ENCODE measurements at regions not wholly inside any gene's neighbourhood (a gene's known extent, or its start where the extent isn't known, plus 50 kb on each side); places are given as distances from the start of the nearest gene placed in this dataset.

DNA sequence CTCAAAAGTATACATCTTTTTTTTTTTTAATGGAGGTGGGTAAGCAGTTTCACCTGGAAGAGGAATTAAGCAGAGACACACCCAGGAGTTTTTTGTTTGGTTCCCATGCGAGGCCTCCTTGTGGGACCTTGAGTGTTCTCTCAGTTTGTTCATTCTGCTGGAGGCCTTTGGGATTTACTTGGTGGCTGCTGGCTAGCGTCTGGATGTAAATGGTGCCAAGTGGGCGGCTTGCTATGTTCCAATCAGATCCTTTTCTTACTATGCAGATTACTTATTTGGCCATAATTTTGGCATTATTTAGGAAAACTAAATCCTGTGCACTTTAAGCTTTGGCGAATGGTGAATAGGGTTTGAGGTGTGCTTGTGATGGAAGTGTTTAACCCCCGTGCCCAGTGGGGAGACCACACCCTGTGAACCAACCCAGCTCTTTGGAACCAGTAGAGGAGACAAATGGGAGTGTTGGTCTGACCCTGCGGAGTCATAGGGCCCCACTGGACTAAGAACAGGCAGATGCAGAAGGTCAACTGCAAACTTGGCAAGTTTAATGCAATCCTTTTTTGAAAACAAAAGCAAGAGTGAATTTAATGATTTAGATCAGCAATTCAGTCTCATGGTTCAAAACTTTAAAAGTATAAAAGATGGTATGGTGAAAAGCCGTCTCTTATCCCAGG lies 79.4 kb downstream of the EBLN2 start:
- Mint-ChIP-seq H3K27me3 (ENCODE audit: insufficient read depth) (peaks cover 17% of the 10 kb centered on the region), H3K27ac (no peak overlapping the region), H3K4me3 (no peak overlapping the region), H3K4me1 (ENCODE audit: low read depth) (0 out of 2 replicates have a peak, but pooled peaks cover 5% of the 10 kb centered on the region), H3K9me3 (no peaks in the 10 kb centered on the region), H3K36me3 (ENCODE audit: low read depth) (no peaks in the 10 kb centered on the region)
- TF ChIP-seq, protein P1, sequence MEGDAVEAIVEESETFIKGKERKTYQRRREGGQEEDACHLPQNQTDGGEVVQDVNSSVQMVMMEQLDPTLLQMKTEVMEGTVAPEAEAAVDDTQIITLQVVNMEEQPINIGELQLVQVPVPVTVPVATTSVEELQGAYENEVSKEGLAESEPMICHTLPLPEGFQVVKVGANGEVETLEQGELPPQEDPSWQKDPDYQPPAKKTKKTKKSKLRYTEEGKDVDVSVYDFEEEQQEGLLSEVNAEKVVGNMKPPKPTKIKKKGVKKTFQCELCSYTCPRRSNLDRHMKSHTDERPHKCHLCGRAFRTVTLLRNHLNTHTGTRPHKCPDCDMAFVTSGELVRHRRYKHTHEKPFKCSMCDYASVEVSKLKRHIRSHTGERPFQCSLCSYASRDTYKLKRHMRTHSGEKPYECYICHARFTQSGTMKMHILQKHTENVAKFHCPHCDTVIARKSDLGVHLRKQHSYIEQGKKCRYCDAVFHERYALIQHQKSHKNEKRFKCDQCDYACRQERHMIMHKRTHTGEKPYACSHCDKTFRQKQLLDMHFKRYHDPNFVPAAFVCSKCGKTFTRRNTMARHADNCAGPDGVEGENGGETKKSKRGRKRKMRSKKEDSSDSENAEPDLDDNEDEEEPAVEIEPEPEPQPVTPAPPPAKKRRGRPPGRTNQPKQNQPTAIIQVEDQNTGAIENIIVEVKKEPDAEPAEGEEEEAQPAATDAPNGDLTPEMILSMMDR (IDR thresholded peaks at IDR 0.05) = no peak
- DNase-seq = no peak

DNA sequence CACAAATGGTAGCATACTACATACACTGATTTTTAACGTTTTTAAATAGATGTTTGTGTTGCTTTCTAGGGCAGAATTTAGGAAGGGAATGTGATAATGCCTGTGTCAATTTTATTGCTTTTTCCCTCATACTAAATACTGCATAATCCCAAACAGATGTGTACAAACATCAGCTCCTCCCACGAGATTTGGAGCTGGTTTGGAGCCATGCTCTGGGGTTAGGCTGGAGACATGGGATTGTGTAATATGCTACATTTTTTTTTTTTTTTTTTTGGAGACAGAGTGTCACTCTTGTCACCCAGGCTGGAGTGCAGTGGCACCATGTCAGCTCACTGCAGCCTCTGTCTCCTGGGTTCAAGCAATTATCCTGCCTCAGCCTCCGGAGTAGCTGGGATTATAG lies 80.1 kb downstream of the EBLN2 start:
- no peak overlapping the region for H3K27ac Mint-ChIP-seq
- H3K27me3 Mint-ChIP-seq (ENCODE audit: insufficient read depth) = peaks cover 19% of the 10 kb centered on the region
- TF ChIP-seq, protein P1 (IDR thresholded peaks at IDR 0.05) = no peak
- DNase-seq = no peak
- H3K36me3 Mint-ChIP-seq (ENCODE audit: low read depth) = no peaks in the 10 kb centered on the region
- no peak overlapping the region for H3K4me3 Mint-ChIP-seq
- H3K9me3 Mint-ChIP-seq = no peaks in the 10 kb centered on the region
- 0 out of 2 replicates have a peak, but pooled peaks cover 5% of the 10 kb centered on the region for H3K4me1 Mint-ChIP-seq (ENCODE audit: low read depth)

DNA sequence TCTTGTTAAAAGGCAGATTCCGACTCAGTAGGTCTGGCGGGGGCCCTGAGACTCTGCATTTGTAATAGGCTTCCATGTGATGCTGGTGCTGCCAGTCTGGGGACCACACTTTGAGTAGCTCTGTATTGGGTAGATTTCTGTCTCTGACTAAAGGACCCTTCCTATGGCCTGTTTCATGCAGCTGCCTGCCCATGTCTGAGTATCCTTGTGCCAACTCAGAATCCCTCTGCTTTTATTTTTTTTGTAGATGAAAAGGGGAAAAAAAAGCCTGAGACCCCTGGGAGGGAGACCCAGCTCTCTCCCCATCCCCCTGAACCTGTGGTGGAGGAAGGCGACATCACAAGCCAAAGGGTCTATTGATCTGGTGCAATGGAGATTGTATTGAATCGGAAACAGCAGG lies 81.9 kb downstream of the EBLN2 start:
- Mint-ChIP-seq H3K4me3 (no peak overlapping the region), H3K27ac (no peak overlapping the region), H3K4me1 (ENCODE audit: low read depth) (0 out of 2 replicates have a peak, but pooled peaks cover 5% of the 10 kb centered on the region), H3K9me3 (no peaks in the 10 kb centered on the region), H3K36me3 (ENCODE audit: low read depth) (no peaks in the 10 kb centered on the region), H3K27me3 (ENCODE audit: insufficient read depth) (peaks cover 13% of the 10 kb centered on the region)
- TF ChIP-seq, protein P1 (IDR thresholded peaks at IDR 0.05) = no peak
- no peak for DNase-seq

DNA sequence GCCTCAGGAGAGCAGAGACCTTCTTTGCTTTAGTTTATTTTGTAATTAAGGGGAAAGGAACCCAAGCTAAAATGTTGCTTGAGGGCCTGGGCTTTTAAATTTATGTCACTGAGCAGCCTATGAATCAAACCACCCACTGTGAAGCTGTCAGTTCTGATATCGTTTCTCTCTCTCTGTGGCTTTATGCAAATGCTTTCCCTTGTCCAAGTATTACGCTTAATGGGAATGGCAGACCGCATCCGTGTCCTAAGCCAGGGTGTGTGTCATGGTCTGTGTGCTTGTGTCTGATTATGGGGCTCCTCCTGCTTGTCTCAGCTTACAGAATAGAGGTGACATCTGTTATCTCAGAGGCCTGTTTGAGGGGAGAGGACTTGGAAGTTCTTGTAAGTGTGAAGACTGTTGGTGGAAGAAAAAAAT lies 82.4 kb downstream of the EBLN2 start:
- 0 out of 2 replicates have a peak, but pooled peaks cover 5% of the 10 kb centered on the region for H3K4me1 Mint-ChIP-seq (ENCODE audit: low read depth)
- H3K27ac Mint-ChIP-seq = no peak overlapping the region
- H3K9me3 Mint-ChIP-seq = no peaks in the 10 kb centered on the region
- peaks cover 13% of the 10 kb centered on the region for H3K27me3 Mint-ChIP-seq (ENCODE audit: insufficient read depth)
- TF ChIP-seq, protein P1 (IDR thresholded peaks at IDR 0.05) = no peak
- H3K4me3 Mint-ChIP-seq = no peak overlapping the region
- DNase-seq = no peak
- H3K36me3 Mint-ChIP-seq (ENCODE audit: low read depth) = no peaks in the 10 kb centered on the region

DNA sequence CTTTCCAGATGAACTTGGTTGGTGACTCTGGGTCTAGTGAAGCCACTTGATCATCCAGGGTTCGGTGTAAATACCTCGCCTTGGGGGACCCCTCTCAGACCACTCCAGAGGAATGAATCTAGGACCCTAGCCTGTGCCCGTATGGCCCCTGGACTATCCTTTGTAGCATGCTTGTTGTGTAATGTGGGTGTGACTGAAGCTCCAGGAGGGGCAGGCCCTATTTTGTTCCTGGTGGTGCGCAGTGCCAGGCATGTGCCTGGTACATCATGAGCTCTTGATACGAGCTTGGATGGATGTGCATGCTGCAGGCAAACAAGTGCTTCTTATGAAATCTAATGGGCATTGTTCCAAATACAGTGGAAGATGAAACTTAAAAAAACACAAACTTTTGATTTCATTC lies 82.8 kb downstream of the EBLN2 start:
- no peaks in the 10 kb centered on the region for H3K36me3 Mint-ChIP-seq (ENCODE audit: low read depth)
- H3K4me1 Mint-ChIP-seq (ENCODE audit: low read depth) = 0 out of 2 replicates have a peak, but pooled peaks cover 5% of the 10 kb centered on the region
- TF ChIP-seq, protein P1 (IDR thresholded peaks at IDR 0.05) = no peak
- H3K27ac Mint-ChIP-seq = no peak overlapping the region
- peaks cover 13% of the 10 kb centered on the region for H3K27me3 Mint-ChIP-seq (ENCODE audit: insufficient read depth)
- H3K9me3 Mint-ChIP-seq = no peaks in the 10 kb centered on the region
- DNase-seq = no peak
- H3K4me3 Mint-ChIP-seq = no peak overlapping the region
